Ovary (tissue), 3 donors: ENCODE measurements at regions not wholly inside any gene's neighbourhood (a gene's known extent, or its start where the extent isn't known, plus 50 kb on each side); places are given as distances from the start of the nearest gene placed in this dataset.

ENCODE experiments used
- POLR2A ChIP-seq: fragments of 450-650 bp; IDR thresholded peaks from one replicate; pipeline ENCODE4 v1.6.1; 2017; ENCODE audit warnings: antibody characterized with exemption, mild to moderate bottlenecking, moderate library complexity
- TF ChIP-seq, protein P1 (sequence below), 3 donors: fragments of 450-650 bp in 2 of 3; fragments of 200-600 bp in 1 of 3; IDR thresholded peaks; one replicate each; pipeline versions ENCODE4 v1.5.1 to v1.8.0; 2016 to 2022; ENCODE audit warnings: antibody characterized with exemption in 3 of 3, mild to moderate bottlenecking in 1 of 3
- donor health status: DM: no; HTN: no; CAD: no.

DNA sequence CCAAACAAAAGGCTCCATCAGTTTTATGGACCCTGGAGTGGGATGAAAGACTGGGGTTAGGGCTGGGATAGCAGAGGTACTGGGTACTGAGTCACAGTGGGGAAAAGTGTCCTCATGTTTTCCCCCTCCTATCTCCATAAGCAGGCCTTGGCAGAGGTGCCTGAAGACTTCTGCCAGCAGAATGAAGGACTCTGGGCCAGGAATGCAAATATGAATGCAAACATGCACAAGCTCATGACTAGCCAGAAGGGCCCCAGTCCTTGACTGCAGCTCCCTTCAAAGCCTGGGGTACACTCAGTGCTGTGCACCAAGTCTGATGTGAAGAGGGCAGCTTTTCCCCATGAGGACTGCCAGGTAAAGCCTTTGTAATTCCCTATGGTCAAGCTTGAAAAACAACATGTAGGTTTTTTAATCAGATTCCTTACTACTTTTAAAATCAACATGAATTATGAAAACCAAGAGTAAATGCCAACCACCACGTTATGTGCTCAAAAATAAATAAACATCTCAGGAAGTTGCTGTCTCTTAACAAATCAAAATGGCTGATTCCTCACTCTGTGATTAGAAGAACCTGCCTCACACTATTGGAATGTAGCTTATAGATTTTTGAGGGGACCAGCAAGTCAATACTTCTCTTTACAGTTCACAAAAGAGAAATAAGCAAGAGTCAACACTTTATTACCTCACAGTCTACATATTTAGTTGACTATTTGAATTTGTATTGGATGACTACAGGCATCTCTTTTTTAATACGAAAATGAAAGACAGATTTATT lies 1512.0 kb downstream of the ARAP2 start:
- TF ChIP-seq, protein P1, sequence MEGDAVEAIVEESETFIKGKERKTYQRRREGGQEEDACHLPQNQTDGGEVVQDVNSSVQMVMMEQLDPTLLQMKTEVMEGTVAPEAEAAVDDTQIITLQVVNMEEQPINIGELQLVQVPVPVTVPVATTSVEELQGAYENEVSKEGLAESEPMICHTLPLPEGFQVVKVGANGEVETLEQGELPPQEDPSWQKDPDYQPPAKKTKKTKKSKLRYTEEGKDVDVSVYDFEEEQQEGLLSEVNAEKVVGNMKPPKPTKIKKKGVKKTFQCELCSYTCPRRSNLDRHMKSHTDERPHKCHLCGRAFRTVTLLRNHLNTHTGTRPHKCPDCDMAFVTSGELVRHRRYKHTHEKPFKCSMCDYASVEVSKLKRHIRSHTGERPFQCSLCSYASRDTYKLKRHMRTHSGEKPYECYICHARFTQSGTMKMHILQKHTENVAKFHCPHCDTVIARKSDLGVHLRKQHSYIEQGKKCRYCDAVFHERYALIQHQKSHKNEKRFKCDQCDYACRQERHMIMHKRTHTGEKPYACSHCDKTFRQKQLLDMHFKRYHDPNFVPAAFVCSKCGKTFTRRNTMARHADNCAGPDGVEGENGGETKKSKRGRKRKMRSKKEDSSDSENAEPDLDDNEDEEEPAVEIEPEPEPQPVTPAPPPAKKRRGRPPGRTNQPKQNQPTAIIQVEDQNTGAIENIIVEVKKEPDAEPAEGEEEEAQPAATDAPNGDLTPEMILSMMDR (IDR thresholded peaks at IDR 0.05), result no peak
- no peak for TF ChIP-seq POLR2A
